IMR-90 (cell line): ENCODE measurements at regions not wholly inside any gene's neighbourhood (a gene's known extent, or its start where the extent isn't known, plus 50 kb on each side); places are given as distances from the start of the nearest gene placed in this dataset.

ENCODE experiments used
- ATAC-seq: fragments of 200-7000 bp; cut with Tn5 transposase; 2 replicates; pipeline ENCODE4 v1.9.1; 2020; ENCODE audit warnings: low read depth, mild to moderate bottlenecking, moderate library complexity
- BruUV-seq: library from RNA; stranded (reverse); fragments of 400-500 nt; replicated peaks from 2 replicates; lab custom pipeline; 2021; lab: Mats Ljungman, UMichigan
- CTCF ChIA-PET: fragments of 300-600 bp; formaldehyde crosslinking; extraction: SDS; loops from one replicate; lab custom pipeline; 2021; ENCODE audit warnings: antibody characterized with exemption; lab: Yijun Ruan, JAX
- POLR2A ChIA-PET: fragments of 300-600 bp; sonication (Branson Sonifier 250); formaldehyde crosslinking; loops from one replicate; lab custom pipeline; 2022; ENCODE audit warnings: antibody characterized with exemption; ENCODE audit not compliant: unreplicated experiment; lab: Charles Lee
- DNase-seq: peaks from one replicate; pipeline ENCODE4 v3.0.0; 2013
- H2AFZ ChIP-seq: replicated peaks from 2 replicates; pipeline ENCODE3; 2013; ENCODE audit warnings: low read length, mild to moderate bottlenecking; ENCODE audit not compliant: poor library complexity
- H2AK5ac ChIP-seq: 2 replicates; pipeline ENCODE4 v1.6.1; 2013; ENCODE audit warnings: low read depth, low read length, inconsistent platforms
- H2AK9ac ChIP-seq: replicated peaks from 2 replicates; pipeline ENCODE3; 2013; ENCODE audit warnings: mild to moderate bottlenecking, low read depth, low read length, moderate library complexity; ENCODE audit not compliant: poor library complexity
- H2BK120ac ChIP-seq: 2 replicates; pipeline ENCODE4 v1.6.1; 2013; ENCODE audit warnings: low read depth, low read length, inconsistent platforms
- H2BK15ac ChIP-seq: 3 replicates; pipeline ENCODE4 v1.6.1; 2013; ENCODE audit warnings: low read depth, low read length, inconsistent platforms
- H2BK20ac ChIP-seq: 2 replicates; pipeline ENCODE4 v1.6.1; 2013; ENCODE audit warnings: low read depth, mild to moderate bottlenecking, inconsistent platforms, low read length, moderate library complexity
- H2BK5ac ChIP-seq: 2 replicates; pipeline ENCODE4 v1.6.1; 2013; ENCODE audit warnings: mild to moderate bottlenecking, low read depth, low read length, inconsistent platforms; ENCODE audit not compliant: poor library complexity, severe bottlenecking
- H3K14ac ChIP-seq: replicated peaks from 2 replicates; pipeline ENCODE4 v1.6.1; 2013; ENCODE audit warnings: low read depth, low read length, inconsistent platforms
- H3K18ac ChIP-seq: 2 replicates; pipeline ENCODE4 v1.6.1; 2013; ENCODE audit warnings: low read depth, low read length, control low read depth
- H3K23ac ChIP-seq: 2 replicates; pipeline ENCODE4 v1.6.1; 2013; ENCODE audit warnings: low read depth, low read length, inconsistent platforms
- H3K27ac ChIP-seq: 2 replicates; pipeline ENCODE4 v1.5.1; 2013; ENCODE audit warnings: mild to moderate bottlenecking, control low read depth, low read length; ENCODE audit not compliant: insufficient read depth
- H3K27me3 ChIP-seq: 2 replicates; pipeline ENCODE4 v1.6.1; 2013; ENCODE audit warnings: low read length; ENCODE audit not compliant: control insufficient read depth, insufficient read depth
- H3K36me3 ChIP-seq: 2 replicates; pipeline ENCODE4 v1.6.1; 2013; ENCODE audit warnings: low read length, mixed read lengths; ENCODE audit not compliant: control insufficient read depth, insufficient read depth
- H3K4ac ChIP-seq: 2 replicates; pipeline ENCODE4 v1.6.1; 2013; ENCODE audit warnings: low read depth, low read length, inconsistent platforms
- H3K4me1 ChIP-seq: 2 replicates; pipeline ENCODE4 v1.6.1; 2013; ENCODE audit warnings: low read length, mixed read lengths; ENCODE audit not compliant: control insufficient read depth, insufficient read depth
- H3K4me2 ChIP-seq: 2 replicates; pipeline ENCODE4 v1.6.1; 2013; ENCODE audit warnings: low read depth, mild to moderate bottlenecking, control low read depth, low read length, moderate library complexity
- H3K4me3 ChIP-seq: 2 replicates; pipeline ENCODE4 v1.5.1; 2013; ENCODE audit warnings: low read depth, mild to moderate bottlenecking, control low read depth, low read length, moderate library complexity; ENCODE audit not compliant: insufficient read depth
- H3K56ac ChIP-seq: 2 replicates; pipeline ENCODE4 v1.6.1; 2013; ENCODE audit warnings: low read length, inconsistent platforms; ENCODE audit not compliant: insufficient read depth; ENCODE audit errors: extremely low read depth
- H3K79me1 ChIP-seq, 2 experiments: 2 replicates each; pipeline ENCODE4 v1.6.1; 2013; ENCODE audit warnings: low read length in 2 of 2, inconsistent platforms in 1 of 2, low read depth in 1 of 2
- H3K9ac ChIP-seq: 2 replicates; pipeline ENCODE4 v1.6.1; 2013; ENCODE audit warnings: low read depth, low read length, control low read depth
- H3K9me1 ChIP-seq: 2 replicates; pipeline ENCODE4 v1.6.1; 2013; ENCODE audit warnings: low read length, inconsistent platforms; ENCODE audit not compliant: insufficient read depth
- H3K9me3 ChIP-seq: 2 replicates; pipeline ENCODE4 v1.6.1; 2013; ENCODE audit warnings: low read length; ENCODE audit not compliant: control insufficient read depth, insufficient read depth
- H4K20me1 ChIP-seq: 2 replicates; pipeline ENCODE4 v1.6.1; 2013; ENCODE audit warnings: low read length, inconsistent platforms; ENCODE audit not compliant: insufficient read depth
- H4K5ac ChIP-seq: 2 replicates; pipeline ENCODE4 v1.6.1; 2013; ENCODE audit warnings: mild to moderate bottlenecking, low read depth, low read length, control low read depth
- H4K8ac ChIP-seq, 2 experiments: 2 replicates each; pipeline ENCODE4 v1.6.1; 2013; ENCODE audit warnings: low read depth in 2 of 2, low read length in 2 of 2, control low read depth in 1 of 2, inconsistent platforms in 1 of 2
- H4K91ac ChIP-seq: 2 replicates; pipeline ENCODE4 v1.6.1; 2013; ENCODE audit warnings: low read depth, low read length, inconsistent platforms; ENCODE audit not compliant: insufficient read depth
- BHLHE40 ChIP-seq: fragments of 150-350 bp; IDR thresholded peaks from 2 replicates; pipeline ENCODE4 v1.6.1; 2016; ENCODE audit warnings: mild to moderate bottlenecking, low read depth, low read length
- CHD1 ChIP-seq: IDR thresholded peaks from 2 replicates; pipeline ENCODE4 v1.6.1; 2012; ENCODE audit warnings: low read depth, low read length, improper control_type of control experiment
- MAZ ChIP-seq: IDR thresholded peaks from 2 replicates; pipeline ENCODE4 v1.6.1; 2012; ENCODE audit warnings: low read depth, mild to moderate bottlenecking, low read length, improper control_type of control experiment, moderate library complexity, borderline replicate concordance
- NFE2L2 ChIP-seq: fragments of 150-350 bp; IDR thresholded peaks from 2 replicates; pipeline ENCODE4 v1.6.1; 2016; ENCODE audit warnings: low read depth, mild to moderate bottlenecking, low read length
- POLR2A ChIP-seq: IDR thresholded peaks from 2 replicates; pipeline ENCODE4 v1.6.1; 2012; ENCODE audit warnings: mild to moderate bottlenecking, low read depth, low read length
- SMC3 ChIP-seq: fragments of 150-350 bp; IDR thresholded peaks from 2 replicates; pipeline ENCODE4 v1.6.1; 2016; ENCODE audit warnings: low read depth, mild to moderate bottlenecking, antibody characterized with exemption, low read length, moderate library complexity
- WGBS, 2 experiments: methylation state at CpG; one replicate each; pipeline versions ENCODE4 v1.1.5 to v1.1.7; 2013; ENCODE audit warnings: missing lambda C conversion rate in 2 of 2; ENCODE audit not compliant: insufficient read length in 1 of 2; ENCODE audit errors: extremely low coverage in 2 of 2; 5-methylcytosine and 5-hydroxymethylcytosine counted together
- dilution Hi-C: fragments of 300-500 bp; cut with HindIII; formaldehyde crosslinking; loops from one replicate; pipeline ENCODE4 v1.14.3; 2018; ENCODE audit warnings: low sequenced_read_pairs; ENCODE audit not compliant: unreplicated experiment
- in situ Hi-C: fragments of 300-500 bp; cut with MboI; formaldehyde crosslinking; loops from 3 replicates; pipeline ENCODE4 v1.14.3; 2019; ENCODE audit warnings: low sequenced_read_pairs, inconsistent platforms, mixed read lengths
- intact Hi-C: fragments of 100-400 bp; cut with micrococcal nuclease; formaldehyde crosslinking; loops from 2 replicates; pipeline ENCODE4 v1.10.0; 2022

- H2BK20ac ChIP-seq: no peak overlapping the region
- H2BK15ac ChIP-seq: no peak overlapping the region
- DNase-seq (no peak), ATAC-seq (no peak)
- no peak for TF ChIP-seq SMC3
- TF ChIP-seq NFE2L2: no peak
- TF ChIP-seq POLR2A: no peak
- TF ChIP-seq BHLHE40: no peak
- TF ChIP-seq CHD1: no peak
- TF ChIP-seq MAZ: no peak
- in situ Hi-C loops: no loop called here
- H2BK5ac ChIP-seq: no peak overlapping the region
- H2AK5ac ChIP-seq: no peak overlapping the region
- no peak overlapping the region for H3K4ac ChIP-seq
- dilution Hi-C loops: no loop called here
- no peaks in the 10 kb centered on the region for H3K27me3 ChIP-seq
- CTCF ChIA-PET: no interaction called here
- H3K4me1 ChIP-seq: no peaks in the 10 kb centered on the region
- H3K9me1 ChIP-seq: no peaks in the 10 kb centered on the region
- H3K23ac ChIP-seq: no peak overlapping the region
- no peak overlapping the region for H2AFZ ChIP-seq
- no peak overlapping the region for H4K5ac ChIP-seq
- intact Hi-C loops: no loop called here
- no CpG with 5 or more reads among the region's 3 CpGs for WGBS, 2 experiments
- H3K14ac ChIP-seq: no peak overlapping the region
- H4K20me1 ChIP-seq: no peaks in the 10 kb centered on the region
- H2AK9ac ChIP-seq: no peak overlapping the region
- no peaks in the 10 kb centered on the region for H3K36me3 ChIP-seq
- no peak overlapping the region for H2BK120ac ChIP-seq
- no peak overlapping the region for H3K4me2 ChIP-seq
- H3K9ac ChIP-seq: no peak overlapping the region
- no peak overlapping the region for H4K8ac ChIP-seq
- H3K79me1 ChIP-seq: no peaks in the 10 kb centered on the region
- H3K18ac ChIP-seq: no peak overlapping the region
- H3K27ac ChIP-seq: no peak overlapping the region
- H3K9me3 ChIP-seq: no peaks in the 10 kb centered on the region
- H3K4me3 ChIP-seq: no peak overlapping the region
- POLR2A ChIA-PET: no interaction called here
- H3K56ac ChIP-seq: no peak overlapping the region
- no TSS peak for BruUV-seq
- no peak overlapping the region for H4K91ac ChIP-seq
These were observed 368.1 kb upstream of the KYNU start for GRCh38 chr2:142509401-142509800.
